GM12878 (cell line): ENCODE measurements at regions not wholly inside any gene's neighbourhood (a gene's known extent, or its start where the extent isn't known, plus 50 kb on each side); places are given as distances from the start of the nearest gene placed in this dataset.

Experiments used
- ATAC-seq: fragments of 200-7000 bp; cut with Tn5 transposase; 3 replicates; pipeline ENCODE4 v1.9.1; 2020; ENCODE audit warnings: mild to moderate bottlenecking, moderate library complexity
- BruUV-seq: library from RNA; stranded (reverse); fragments of 400-500 nt; replicated peaks from 2 replicates; lab custom pipeline; 2021; lab: Mats Ljungman, UMichigan
- CTCF ChIA-PET: fragments of 300-600 bp; sonication (Branson Sonifier 250); formaldehyde crosslinking; extraction: SDS; loops from one replicate; lab custom pipeline; 2021; ENCODE audit warnings: inconsistent platforms; lab: Yijun Ruan, JAX
- POLR2A ChIA-PET: fragments of 350-600 bp; formaldehyde crosslinking; extraction: SDS; loops from one replicate; lab custom pipeline; 2021; ENCODE audit warnings: inconsistent platforms; lab: Charles Lee
- RAD21 ChIA-PET: fragments of 300-600 bp; sonication (Branson Sonifier 250); formaldehyde crosslinking; loops from one replicate; lab custom pipeline; 2023; ENCODE audit warnings: antibody characterized with exemption; ENCODE audit not compliant: unreplicated experiment; lab: Charles Lee
- SMC1A ChIA-PET: fragments of 300-600 bp; sonication (Branson Sonifier 250); formaldehyde crosslinking; loops from one replicate; lab custom pipeline; 2023; ENCODE audit not compliant: unreplicated experiment, uncharacterized antibody; lab: Charles Lee
- DNase-seq: peaks from one replicate; pipeline ENCODE4 v3.0.0-alpha.2; 2011; ENCODE audit warnings: low read depth, low spot score
- FAIRE-seq: peaks from 3 replicates; lab custom pipeline; 2011; peaks lifted over from hg19 to GRCh38; lab: Jason Lieb, UNC
- H2AFZ ChIP-seq: 2 replicates; pipeline ENCODE4 v1.6.0; 2011; ENCODE audit warnings: low read depth, low read length, control low read depth; ENCODE audit not compliant: control insufficient read depth
- H3K27ac ChIP-seq: 2 replicates; pipeline ENCODE4 v1.5.1; 2011; ENCODE audit warnings: control low read depth; ENCODE audit not compliant: control insufficient read depth, insufficient read depth
- H3K27me3 ChIP-seq, 2 experiments: replicated peaks in 1 of 2; 2 replicates each; pipeline versions ENCODE4 v1.6.0 to v1.6.1; 2011; ENCODE audit warnings: low read length in 1 of 2; ENCODE audit not compliant: control insufficient read depth in 2 of 2, insufficient read depth in 2 of 2
- H3K36me3 ChIP-seq, 2 experiments: 2 replicates each; pipeline ENCODE4 v1.5.1; 2011; ENCODE audit warnings: low read length in 1 of 2; ENCODE audit not compliant: control insufficient read depth in 2 of 2, insufficient read depth in 2 of 2
- H3K4me1 ChIP-seq: 2 replicates; pipeline ENCODE4 v1.6.1; 2011; ENCODE audit warnings: mild to moderate bottlenecking, low read length, moderate library complexity, mixed read lengths; ENCODE audit not compliant: control insufficient read depth, insufficient read depth
- H3K4me2 ChIP-seq: 2 replicates; pipeline ENCODE4 v1.6.0; 2011; ENCODE audit warnings: control low read depth; ENCODE audit not compliant: control insufficient read depth, insufficient read depth
- H3K4me3 ChIP-seq: fragments of 200-600 bp; sonication (generic); 2 replicates; pipeline ENCODE4 v1.5.1; 2016
- H3K79me2 ChIP-seq: 2 replicates; pipeline ENCODE4 v1.6.0; 2011; ENCODE audit warnings: low read length; ENCODE audit not compliant: control insufficient read depth, insufficient read depth
- H3K9ac ChIP-seq: 2 replicates; pipeline ENCODE4 v1.8.0; 2011; ENCODE audit warnings: low read length, control low read depth, mixed read lengths; ENCODE audit not compliant: control insufficient read depth, insufficient read depth
- H3K9me3 ChIP-seq: replicated peaks from 3 replicates; pipeline ENCODE4 v1.5.1; 2011; ENCODE audit warnings: mild to moderate bottlenecking, low read length; ENCODE audit not compliant: control insufficient read depth, insufficient read depth
- H4K20me1 ChIP-seq: 2 replicates; pipeline ENCODE4 v1.6.0; 2011; ENCODE audit not compliant: control insufficient read depth, insufficient read depth
- BHLHE40 ChIP-seq, 2 experiments: fragments of 450-650 bp in 1 of 2; IDR thresholded peaks; 2 replicates each; pipeline ENCODE4 v1.6.1; 2011 to 2017; ENCODE audit warnings: low read depth in 2 of 2, borderline replicate concordance in 1 of 2, improper control_type of control experiment in 1 of 2, low read length in 1 of 2, mild to moderate bottlenecking in 1 of 2
- CREB1 ChIP-seq: IDR thresholded peaks from 2 replicates; pipeline ENCODE4 v1.6.1; 2012; ENCODE audit warnings: low read depth, mild to moderate bottlenecking, inconsistent platforms
- DPF2 ChIP-seq: fragments of 450-650 bp; IDR thresholded peaks from 2 replicates; pipeline ENCODE4 v1.6.1; 2017; ENCODE audit warnings: mild to moderate bottlenecking
- E2F4 ChIP-seq: IDR thresholded peaks from 2 replicates; pipeline ENCODE4 v1.6.1; 2012; ENCODE audit warnings: low read depth, low read length, improper control_type of control experiment
- EED ChIP-seq: sonication (generic); IDR thresholded peaks from 2 replicates; pipeline ENCODE4 v1.6.1; 2016; ENCODE audit warnings: antibody characterized with exemption, low read depth
- EGR1 ChIP-seq, 2 experiments: IDR thresholded peaks; 1 replicate in 1 of 2; 2 replicates in 1 of 2; pipeline ENCODE4 v1.6.1; 2011 to 2012; ENCODE audit warnings: low read depth in 2 of 2, low read length in 2 of 2, borderline replicate concordance in 1 of 2, mild to moderate bottlenecking in 1 of 2, moderate library complexity in 1 of 2
- HSF1 ChIP-seq: fragments of 150-350 bp; IDR thresholded peaks from 2 replicates; pipeline ENCODE4 v1.6.1; 2014; ENCODE audit warnings: mild to moderate bottlenecking, low read depth, low read length
- MEF2A ChIP-seq: IDR thresholded peaks from 2 replicates; pipeline ENCODE4 v1.6.1; 2011; ENCODE audit warnings: low read depth, mild to moderate bottlenecking, low read length, moderate library complexity; ENCODE audit not compliant: insufficient read depth
- MXI1 ChIP-seq: fragments of 150-350 bp; IDR thresholded peaks from 2 replicates; pipeline ENCODE4 v1.6.1; 2011; ENCODE audit warnings: low read depth, mild to moderate bottlenecking, inconsistent platforms, low read length, improper control_type of control experiment
- PBX3 ChIP-seq: IDR thresholded peaks from 2 replicates; pipeline ENCODE4 v1.6.1; 2011; ENCODE audit warnings: mild to moderate bottlenecking, low read depth, low read length, moderate library complexity; ENCODE audit not compliant: insufficient replicate concordance
- SIX5 ChIP-seq: IDR thresholded peaks from 2 replicates; pipeline ENCODE4 v1.6.1; 2011; ENCODE audit warnings: mild to moderate bottlenecking, low read depth, low read length, moderate library complexity; ENCODE audit not compliant: severe bottlenecking
- TBL1XR1 ChIP-seq: IDR thresholded peaks from 2 replicates; pipeline ENCODE4 v1.6.1; 2012; ENCODE audit warnings: low read depth, low read length, improper control_type of control experiment
- ZNF384 ChIP-seq: IDR thresholded peaks from 2 replicates; pipeline ENCODE4 v1.6.1; 2012; ENCODE audit warnings: low read depth, mild to moderate bottlenecking, low read length, improper control_type of control experiment, borderline replicate concordance
- WGBS: methylation state at CpG from one replicate; pipeline ENCODE4 v1.1.6; 2016; ENCODE audit warnings: low lambda C conversion rate; ENCODE audit not compliant: insufficient replicate concordance, insufficient coverage; ENCODE audit errors: missing lambda C conversion rate; 5-methylcytosine and 5-hydroxymethylcytosine counted together
- in situ Hi-C: fragments of 300-500 bp; cut with MboI; formaldehyde crosslinking; loops from 9 replicates; pipeline ENCODE4 v1.14.3; 2018; ENCODE audit warnings: mixed read lengths
- intact Hi-C: fragments of 100-400 bp; cut with micrococcal nuclease; formaldehyde crosslinking; loops from one replicate; pipeline ENCODE4 v1.14.2; 2022; ENCODE audit not compliant: unreplicated experiment

- ChIA-PET SMC1A (interaction anchor here (1.0 to 1.2 kb wide), 2 partner anchors 10 to 15 kb away, joined by 3 read pairs; no protein-coding TSS in a partner anchor), RAD21 (no interaction called here), POLR2A (no interaction called here), CTCF (interaction anchor here (1.2 to 1.4 kb wide), 2 partner anchors 9 to 14 kb away, joined by 3 to 5 read pairs; no protein-coding TSS in a partner anchor)
- no peak overlapping the region for H3K4me3 ChIP-seq
- TF ChIP-seq HSF1, result no peak
- TF ChIP-seq PBX3, result no peak
- no peak for TF ChIP-seq ZNF384
- TF ChIP-seq MXI1, result no peak
- no peak for TF ChIP-seq CREB1
- TF ChIP-seq SIX5, result no peak
- TF ChIP-seq BHLHE40 (IDR thresholded peaks at IDR 0.05; ENCODE audit: borderline replicate concordance in 1 of 2, low read depth in 2 of 2, low read length in 1 of 2), result no peak
- no peak for TF ChIP-seq E2F4
- no peak for TF ChIP-seq EGR1 (IDR thresholded peaks at IDR 0.05; ENCODE audit: borderline replicate concordance in 1 of 2, low read depth in 2 of 2, low read length in 2 of 2)
- TF ChIP-seq EED, result no peak
- no peak for TF ChIP-seq DPF2
- no peak for TF ChIP-seq MEF2A
- no peak for TF ChIP-seq TBL1XR1
- no peak overlapping the region for H3K4me2 ChIP-seq
- H3K36me3 ChIP-seq, result no peaks in the 10 kb centered on the region
- no peaks in the 10 kb centered on the region for H3K79me2 ChIP-seq
- WGBS, result 29% methylated on average over 2 of the region's 2 CpGs
- H4K20me1 ChIP-seq, result no peaks in the 10 kb centered on the region
- no peaks in the 10 kb centered on the region for H3K9me3 ChIP-seq
- no TSS peak for BruUV-seq
- H3K4me1 ChIP-seq, result no peaks in the 10 kb centered on the region
- intact Hi-C loops (no loop called here), in situ Hi-C loops (no loop called here)
- DNase-seq (no peak), ATAC-seq (no peak; the same call in 2 of the 3 replicates), FAIRE-seq (no peak)
- H2AFZ ChIP-seq, result no peak overlapping the region
- no peaks in the 10 kb centered on the region for H3K27me3 ChIP-seq
- no peak overlapping the region for H3K27ac ChIP-seq
- H3K9ac ChIP-seq, result no peak overlapping the region
Measured at GRCh38 chr12:87660987-87661774, 368.0 kb downstream of the C12orf50 start.
